ENCODE measurements at regions not wholly inside any gene's neighbourhood (a gene's known extent, or its start where the extent isn't known, plus 50 kb on each side); places are given as distances from the start of the nearest gene placed in this dataset.

- no peak overlapping the region for H3K4me3 ChIP-seq (ENCODE audit: low read length)
- no peak for TF ChIP-seq ZNF274 (IDR thresholded peaks at IDR 0.05; ENCODE audit: low read depth, low read length)
Measured at GRCh38 chr12:39003541-39004155, 98.3 kb upstream of the CPNE8 start.

- no peak overlapping the region for H3K4me3 ChIP-seq (ENCODE audit: low read length)
- TF ChIP-seq ZNF274 (IDR thresholded peaks at IDR 0.05; ENCODE audit: low read depth, low read length): no peak
Measured at GRCh38 chr12:39000370-39000769, 95.0 kb upstream of the CPNE8 start.

- no peak overlapping the region for H3K4me3 ChIP-seq (ENCODE audit: low read length)
- no peak for TF ChIP-seq ZNF274 (IDR thresholded peaks at IDR 0.05; ENCODE audit: low read depth, low read length)
Measured at GRCh38 chr12:38998887-38999482, 93.6 kb upstream of the CPNE8 start.

GRCh38 chr12:38995249-38995648, 89.9 kb upstream of the CPNE8 start:
- H3K4me3 ChIP-seq (ENCODE audit: low read length): no peak overlapping the region
- TF ChIP-seq ZNF274 (IDR thresholded peaks at IDR 0.05; ENCODE audit: low read depth, low read length): no peak

GRCh38 chr12:38985961-38986360, 80.6 kb upstream of the CPNE8 start:
- no peak for TF ChIP-seq ZNF274 (IDR thresholded peaks at IDR 0.05; ENCODE audit: low read depth, low read length)
- H3K4me3 ChIP-seq (ENCODE audit: low read length): no peak overlapping the region

GRCh38 chr12:38984388-38984787, 79.0 kb upstream of the CPNE8 start:
- H3K4me3 ChIP-seq (ENCODE audit: low read length): no peak overlapping the region
- TF ChIP-seq ZNF274 (IDR thresholded peaks at IDR 0.05; ENCODE audit: low read depth, low read length): no peak

GRCh38 chr12:38983117-38983571, 77.8 kb upstream of the CPNE8 start:
- no peak for TF ChIP-seq ZNF274 (IDR thresholded peaks at IDR 0.05; ENCODE audit: low read depth, low read length)

GRCh38 chr12:38977132-38977531, 71.7 kb upstream of the CPNE8 start:
- no peak for TF ChIP-seq ZNF274 (IDR thresholded peaks at IDR 0.05; ENCODE audit: low read depth, low read length)
- no peak overlapping the region for H3K4me3 ChIP-seq (ENCODE audit: low read length)

More at GRCh38 chr12:38983117-38983571, 77.8 kb upstream of the CPNE8 start:
- H3K4me3 ChIP-seq (ENCODE audit: low read length): no peak overlapping the region

GRCh38 chr12:38969706-38970105, 64.3 kb upstream of the CPNE8 start:
- H3K4me3 ChIP-seq (ENCODE audit: low read length): no peak overlapping the region
- no peak for TF ChIP-seq ZNF274 (IDR thresholded peaks at IDR 0.05; ENCODE audit: low read depth, low read length)

GRCh38 chr12:38961683-38962082, 56.3 kb upstream of the CPNE8 start:
- TF ChIP-seq ZNF274 (IDR thresholded peaks at IDR 0.05; ENCODE audit: low read depth, low read length): no peak
- no peak overlapping the region for H3K4me3 ChIP-seq (ENCODE audit: low read length)

GRCh38 chr12:38961012-38961411, 55.6 kb upstream of the CPNE8 start:
- H3K4me3 ChIP-seq (ENCODE audit: low read length): no peak overlapping the region
- no peak for TF ChIP-seq ZNF274 (IDR thresholded peaks at IDR 0.05; ENCODE audit: low read depth, low read length)

GRCh38 chr12:38956337-38956736, 50.9 kb upstream of the CPNE8 start:
- no peak overlapping the region for H3K4me3 ChIP-seq (ENCODE audit: low read length)
- TF ChIP-seq ZNF274 (IDR thresholded peaks at IDR 0.05; ENCODE audit: low read depth, low read length): no peak

Measured in GM08714 (cell line).